NCI-H146 treated with DMSO at 0.1 percent for 48 hours (cell line): ENCODE measurements at regions not wholly inside any gene's neighbourhood (a gene's known extent, or its start where the extent isn't known, plus 50 kb on each side); places are given as distances from the start of the nearest gene placed in this dataset.
"Not testable (repeated sequence)": the region's sequence is repeated elsewhere in the genome, so short reads cannot be mapped to it uniquely, and the experiment has no call there.

ENCODE experiments used
- DNase-seq: peaks from one replicate; lab custom pipeline; 2025; ENCODE audit not compliant: unreplicated experiment; lab: John Stamatoyannopoulos, UW

GRCh38 chr2:82478641-82479040 lies 1980.4 kb downstream of the SUCLG1 start:
- no peak for DNase-seq

GRCh38 chr2:82476094-82476493 lies 1983.0 kb downstream of the SUCLG1 start:
- DNase-seq, result no peak

GRCh38 chr2:82428251-82428650 lies 2030.8 kb downstream of the SUCLG1 start:
- no peak for DNase-seq

- DNase-seq, result no peak
Observed at GRCh38 chr2:82412021-82412420, 2047.1 kb downstream of the SUCLG1 start.

- no peak for DNase-seq
Observed at GRCh38 chr2:82411071-82411470, 2048.0 kb downstream of the SUCLG1 start.

- DNase-seq, result no peak
Observed at GRCh38 chr2:82395531-82395930, 2063.5 kb downstream of the SUCLG1 start.

GRCh38 chr2:82391386-82391785 lies 2067.7 kb downstream of the SUCLG1 start:
- no peak for DNase-seq

- DNase-seq, result no peak
Observed at GRCh38 chr2:82355622-82356021, 2051.1 kb upstream of the LRRTM1 start.

- no peak for DNase-seq
Observed at GRCh38 chr2:82345910-82346309, 2041.4 kb upstream of the LRRTM1 start.

- no peak for DNase-seq
Observed at GRCh38 chr2:82344670-82345069, 2040.1 kb upstream of the LRRTM1 start.

GRCh38 chr2:82342356-82342755 lies 2037.8 kb upstream of the LRRTM1 start:
- no peak for DNase-seq

GRCh38 chr2:82340578-82341053 lies 2036.1 kb upstream of the LRRTM1 start:
- DNase-seq, result no peak

GRCh38 chr2:82339805-82340204 lies 2035.3 kb upstream of the LRRTM1 start:
- no peak for DNase-seq

GRCh38 chr2:82333697-82334096 lies 2029.1 kb upstream of the LRRTM1 start:
- DNase-seq, result no peak

- DNase-seq, result no peak
Observed at GRCh38 chr2:82330155-82330554, 2025.6 kb upstream of the LRRTM1 start.

GRCh38 chr2:82326180-82326767 lies 2021.7 kb upstream of the LRRTM1 start:
- not testable (repeated sequence) for DNase-seq

- DNase-seq, result no peak
Observed at GRCh38 chr2:82320296-82320695, 2015.7 kb upstream of the LRRTM1 start.

- DNase-seq, result no peak
Observed at GRCh38 chr2:82317012-82317411, 2012.5 kb upstream of the LRRTM1 start.

- no peak for DNase-seq
Observed at GRCh38 chr2:82316586-82316985, 2012.0 kb upstream of the LRRTM1 start.

- no peak for DNase-seq
Observed at GRCh38 chr2:82314836-82315472, 2010.4 kb upstream of the LRRTM1 start.

GRCh38 chr2:82307511-82307910 lies 2003.0 kb upstream of the LRRTM1 start:
- DNase-seq, result no peak

- no peak for DNase-seq
Observed at GRCh38 chr2:82301506-82301905, 1997.0 kb upstream of the LRRTM1 start.

- DNase-seq, result no peak
Observed at GRCh38 chr2:82289446-82289845, 1984.9 kb upstream of the LRRTM1 start.
